SK-N-SH treated with all-trans-retinoic acid at 6 μM for 48 hours (cell line): ENCODE measurements at regions not wholly inside any gene's neighbourhood (a gene's known extent, or its start where the extent isn't known, plus 50 kb on each side); places are given as distances from the start of the nearest gene placed in this dataset.

Experiments
- ATAC-seq: fragments of 200-7000 bp; cut with Tn5 transposase; 3 replicates; pipeline ENCODE4 v1.9.1; 2020; ENCODE audit warnings: mild to moderate bottlenecking, moderate library complexity
- BACH2 ChIP-seq: fragments of 250-450 bp; sonication (Bioruptor Pico); IDR thresholded peaks from 2 replicates; pipeline ENCODE4 v1.9.0; 2021; ENCODE audit warnings: mild to moderate bottlenecking, borderline replicate concordance
- CSDC2 ChIP-seq: fragments of 250-450 bp; sonication (Bioruptor Pico); IDR thresholded peaks from 2 replicates; pipeline ENCODE4 v1.5.0; 2020; ENCODE audit warnings: mild to moderate bottlenecking, moderate library complexity
- ESRRG ChIP-seq: fragments of 250-450 bp; sonication (Bioruptor Pico); IDR thresholded peaks from 2 replicates; pipeline ENCODE4 v1.6.1; 2021; ENCODE audit warnings: mild to moderate bottlenecking
- GLIS3 ChIP-seq: fragments of 250-450 bp; sonication (Bioruptor Pico); IDR thresholded peaks from 2 replicates; pipeline ENCODE4 v1.5.0; 2020; ENCODE audit warnings: mild to moderate bottlenecking, moderate library complexity
- ISL1 ChIP-seq: fragments of 250-450 bp; sonication (Bioruptor Pico); IDR thresholded peaks from 2 replicates; pipeline ENCODE4 v2.1.2; 2022; ENCODE audit warnings: mild to moderate bottlenecking, moderate library complexity
- OSR1 ChIP-seq: fragments of 250-450 bp; sonication (Bioruptor Pico); IDR thresholded peaks from 2 replicates; pipeline ENCODE4 v1.8.0; 2022; ENCODE audit warnings: moderate library complexity, mild to moderate bottlenecking, inconsistent platforms
- PATZ1 ChIP-seq: fragments of 250-450 bp; sonication (Bioruptor Pico); IDR thresholded peaks from 2 replicates; pipeline ENCODE4 v1.8.0; 2020; ENCODE audit warnings: mild to moderate bottlenecking, moderate library complexity, borderline replicate concordance
- PPARA ChIP-seq: fragments of 250-450 bp; sonication (Bioruptor Pico); IDR thresholded peaks from 2 replicates; pipeline ENCODE4 v1.5.0; 2020; ENCODE audit warnings: mild to moderate bottlenecking, borderline replicate concordance
- RARB ChIP-seq: fragments of 250-450 bp; sonication (Bioruptor Pico); IDR thresholded peaks from 2 replicates; pipeline ENCODE4 v1.8.0; 2021; ENCODE audit warnings: mild to moderate bottlenecking, moderate library complexity
- TCF4 ChIP-seq: fragments of 250-450 bp; sonication (Bioruptor Pico); IDR thresholded peaks from 2 replicates; pipeline ENCODE4 v1.8.0; 2021; ENCODE audit warnings: mild to moderate bottlenecking, moderate library complexity, borderline replicate concordance
- TOX ChIP-seq: fragments of 250-450 bp; sonication (Bioruptor Pico); IDR thresholded peaks from 2 replicates; pipeline ENCODE4 v1.8.0; 2021; ENCODE audit warnings: mild to moderate bottlenecking, moderate library complexity, borderline replicate concordance
- ZC3H10 ChIP-seq: fragments of 250-450 bp; sonication (Bioruptor Pico); IDR thresholded peaks from 2 replicates; pipeline ENCODE4 v1.5.1; 2021; ENCODE audit warnings: mild to moderate bottlenecking, moderate library complexity
- ZNF565 ChIP-seq: fragments of 450-650 bp; formaldehyde crosslinking; conservative IDR thresholded peaks from 2 replicates; pipeline ENCODE4 v1.5.0; 2020; ENCODE audit warnings: low read depth, mild to moderate bottlenecking, moderate library complexity
- TF ChIP-seq, protein P1 (sequence below): fragments of 250-450 bp; sonication (Bioruptor Pico); IDR thresholded peaks from 2 replicates; pipeline ENCODE4 v1.5.1; 2020; ENCODE audit warnings: low read depth, mild to moderate bottlenecking, moderate library complexity
- TF ChIP-seq, protein P2 (sequence below): fragments of 250-450 bp; sonication (Bioruptor Pico); IDR thresholded peaks from 2 replicates; pipeline ENCODE4 v1.5.0; 2020; ENCODE audit warnings: mild to moderate bottlenecking, moderate library complexity
- TF ChIP-seq, protein P3 (sequence below): fragments of 250-450 bp; sonication (Bioruptor Pico); IDR thresholded peaks from 2 replicates; pipeline ENCODE4 v1.5.1; 2021; ENCODE audit warnings: mild to moderate bottlenecking, moderate library complexity
- TF ChIP-seq, protein P4 (sequence below): fragments of 250-450 bp; sonication (Bioruptor Pico); IDR thresholded peaks from 2 replicates; pipeline ENCODE4 v1.8.0; 2021; ENCODE audit warnings: low read depth, mild to moderate bottlenecking, moderate library complexity, borderline replicate concordance

GRCh38 chr19:29411113-29411581, 114.6 kb upstream of the VSTM2B start (continued):
- TF ChIP-seq, protein P1, sequence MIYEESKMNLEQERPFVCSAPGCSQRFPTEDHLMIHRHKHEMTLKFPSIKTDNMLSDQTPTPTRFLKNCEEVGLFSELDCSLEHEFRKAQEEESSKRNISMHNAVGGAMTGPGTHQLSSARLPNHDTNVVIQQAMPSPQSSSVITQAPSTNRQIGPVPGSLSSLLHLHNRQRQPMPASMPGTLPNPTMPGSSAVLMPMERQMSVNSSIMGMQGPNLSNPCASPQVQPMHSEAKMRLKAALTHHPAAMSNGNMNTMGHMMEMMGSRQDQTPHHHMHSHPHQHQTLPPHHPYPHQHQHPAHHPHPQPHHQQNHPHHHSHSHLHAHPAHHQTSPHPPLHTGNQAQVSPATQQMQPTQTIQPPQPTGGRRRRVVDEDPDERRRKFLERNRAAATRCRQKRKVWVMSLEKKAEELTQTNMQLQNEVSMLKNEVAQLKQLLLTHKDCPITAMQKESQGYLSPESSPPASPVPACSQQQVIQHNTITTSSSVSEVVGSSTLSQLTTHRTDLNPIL (CRISPR knock-in tag), result no peak
- no peak for TF ChIP-seq TOX (CRISPR knock-in tag)

DNA sequence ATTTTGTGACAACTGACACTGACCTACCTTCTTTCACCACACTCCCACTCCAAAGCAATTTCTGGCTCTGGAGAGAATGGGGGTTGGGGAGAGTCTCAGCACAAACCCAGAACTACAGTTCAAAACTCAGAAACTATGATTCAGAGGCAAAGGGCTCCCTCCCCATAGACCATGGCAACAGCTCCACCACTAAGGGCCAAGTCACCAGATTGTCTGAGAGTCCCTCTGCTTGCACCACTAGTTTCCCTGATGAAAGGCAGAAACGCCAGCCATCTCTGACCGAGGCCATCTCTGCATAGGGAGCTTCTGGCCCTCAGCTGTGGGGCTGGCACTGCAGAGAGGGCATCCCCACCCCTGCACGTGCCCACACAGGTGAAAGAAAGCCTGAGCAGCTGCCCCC, 112.4 kb upstream of the VSTM2B start:
- TF ChIP-seq ISL1 (CRISPR knock-in tag) (no peak), PATZ1 (no peak), GLIS3 (CRISPR knock-in tag) (no peak), BACH2 (CRISPR knock-in tag) (no peak), TCF4 (CRISPR knock-in tag) (no peak)
- TF ChIP-seq, protein P2, sequence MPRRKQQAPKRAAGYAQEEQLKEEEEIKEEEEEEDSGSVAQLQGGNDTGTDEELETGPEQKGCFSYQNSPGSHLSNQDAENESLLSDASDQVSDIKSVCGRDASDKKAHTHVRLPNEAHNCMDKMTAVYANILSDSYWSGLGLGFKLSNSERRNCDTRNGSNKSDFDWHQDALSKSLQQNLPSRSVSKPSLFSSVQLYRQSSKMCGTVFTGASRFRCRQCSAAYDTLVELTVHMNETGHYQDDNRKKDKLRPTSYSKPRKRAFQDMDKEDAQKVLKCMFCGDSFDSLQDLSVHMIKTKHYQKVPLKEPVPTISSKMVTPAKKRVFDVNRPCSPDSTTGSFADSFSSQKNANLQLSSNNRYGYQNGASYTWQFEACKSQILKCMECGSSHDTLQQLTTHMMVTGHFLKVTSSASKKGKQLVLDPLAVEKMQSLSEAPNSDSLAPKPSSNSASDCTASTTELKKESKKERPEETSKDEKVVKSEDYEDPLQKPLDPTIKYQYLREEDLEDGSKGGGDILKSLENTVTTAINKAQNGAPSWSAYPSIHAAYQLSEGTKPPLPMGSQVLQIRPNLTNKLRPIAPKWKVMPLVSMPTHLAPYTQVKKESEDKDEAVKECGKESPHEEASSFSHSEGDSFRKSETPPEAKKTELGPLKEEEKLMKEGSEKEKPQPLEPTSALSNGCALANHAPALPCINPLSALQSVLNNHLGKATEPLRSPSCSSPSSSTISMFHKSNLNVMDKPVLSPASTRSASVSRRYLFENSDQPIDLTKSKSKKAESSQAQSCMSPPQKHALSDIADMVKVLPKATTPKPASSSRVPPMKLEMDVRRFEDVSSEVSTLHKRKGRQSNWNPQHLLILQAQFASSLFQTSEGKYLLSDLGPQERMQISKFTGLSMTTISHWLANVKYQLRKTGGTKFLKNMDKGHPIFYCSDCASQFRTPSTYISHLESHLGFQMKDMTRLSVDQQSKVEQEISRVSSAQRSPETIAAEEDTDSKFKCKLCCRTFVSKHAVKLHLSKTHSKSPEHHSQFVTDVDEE, result no peak
- TF ChIP-seq, protein P3, sequence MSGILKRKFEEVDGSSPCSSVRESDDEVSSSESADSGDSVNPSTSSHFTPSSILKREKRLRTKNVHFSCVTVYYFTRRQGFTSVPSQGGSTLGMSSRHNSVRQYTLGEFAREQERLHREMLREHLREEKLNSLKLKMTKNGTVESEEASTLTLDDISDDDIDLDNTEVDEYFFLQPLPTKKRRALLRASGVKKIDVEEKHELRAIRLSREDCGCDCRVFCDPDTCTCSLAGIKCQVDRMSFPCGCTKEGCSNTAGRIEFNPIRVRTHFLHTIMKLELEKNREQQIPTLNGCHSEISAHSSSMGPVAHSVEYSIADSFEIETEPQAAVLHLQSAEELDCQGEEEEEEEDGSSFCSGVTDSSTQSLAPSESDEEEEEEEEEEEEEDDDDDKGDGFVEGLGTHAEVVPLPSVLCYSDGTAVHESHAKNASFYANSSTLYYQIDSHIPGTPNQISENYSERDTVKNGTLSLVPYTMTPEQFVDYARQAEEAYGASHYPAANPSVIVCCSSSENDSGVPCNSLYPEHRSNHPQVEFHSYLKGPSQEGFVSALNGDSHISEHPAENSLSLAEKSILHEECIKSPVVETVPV (CRISPR knock-in tag), result no peak

GRCh38 chr19:29415507-29415906, 110.3 kb upstream of the VSTM2B start:
- TF ChIP-seq OSR1 (CRISPR knock-in tag) (no peak), ESRRG (CRISPR knock-in tag) (no peak), BACH2 (CRISPR knock-in tag) (no peak), RARB (no peak), GLIS3 (CRISPR knock-in tag) (no peak), PPARA (CRISPR knock-in tag) (no peak), ZNF565 (CRISPR knock-in tag) (no peak), PATZ1 (no peak), CSDC2 (CRISPR knock-in tag) (no peak), ZC3H10 (CRISPR knock-in tag) (no peak), ISL1 (CRISPR knock-in tag) (no peak)
- TF ChIP-seq, protein P1 (CRISPR knock-in tag), result no peak
- TF ChIP-seq, protein P3 (CRISPR knock-in tag), result no peak
- TF ChIP-seq, protein P2, result no peak
- TF ChIP-seq, protein P4, sequence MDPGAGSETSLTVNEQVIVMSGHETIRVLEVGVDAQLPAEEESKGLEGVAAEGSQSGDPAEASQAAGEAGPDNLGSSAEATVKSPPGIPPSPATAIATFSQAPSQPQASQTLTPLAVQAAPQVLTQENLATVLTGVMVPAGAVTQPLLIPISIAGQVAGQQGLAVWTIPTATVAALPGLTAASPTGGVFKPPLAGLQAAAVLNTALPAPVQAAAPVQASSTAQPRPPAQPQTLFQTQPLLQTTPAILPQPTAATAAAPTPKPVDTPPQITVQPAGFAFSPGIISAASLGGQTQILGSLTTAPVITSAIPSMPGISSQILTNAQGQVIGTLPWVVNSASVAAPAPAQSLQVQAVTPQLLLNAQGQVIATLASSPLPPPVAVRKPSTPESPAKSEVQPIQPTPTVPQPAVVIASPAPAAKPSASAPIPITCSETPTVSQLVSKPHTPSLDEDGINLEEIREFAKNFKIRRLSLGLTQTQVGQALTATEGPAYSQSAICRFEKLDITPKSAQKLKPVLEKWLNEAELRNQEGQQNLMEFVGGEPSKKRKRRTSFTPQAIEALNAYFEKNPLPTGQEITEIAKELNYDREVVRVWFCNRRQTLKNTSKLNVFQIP (CRISPR knock-in tag), result no peak
- no peak for ATAC-seq

More for the DNA sequence above, 112.4 kb upstream of the VSTM2B start:
- no peak for ATAC-seq
